IPS DF 4.7 (cell line): ENCODE measurements at regions not wholly inside any gene's neighbourhood (a gene's known extent, or its start where the extent isn't known, plus 50 kb on each side); places are given as distances from the start of the nearest gene placed in this dataset.
"Not testable (repeated sequence)": the region's sequence is repeated elsewhere in the genome, so short reads cannot be mapped to it uniquely, and the experiment has no call there.

Experiments
- DNase-seq: peaks from one replicate; pipeline ENCODE4 v3.0.0-alpha.2; 2013; ENCODE audit warnings: low spot score; ENCODE audit errors: extremely low read depth

DNA sequence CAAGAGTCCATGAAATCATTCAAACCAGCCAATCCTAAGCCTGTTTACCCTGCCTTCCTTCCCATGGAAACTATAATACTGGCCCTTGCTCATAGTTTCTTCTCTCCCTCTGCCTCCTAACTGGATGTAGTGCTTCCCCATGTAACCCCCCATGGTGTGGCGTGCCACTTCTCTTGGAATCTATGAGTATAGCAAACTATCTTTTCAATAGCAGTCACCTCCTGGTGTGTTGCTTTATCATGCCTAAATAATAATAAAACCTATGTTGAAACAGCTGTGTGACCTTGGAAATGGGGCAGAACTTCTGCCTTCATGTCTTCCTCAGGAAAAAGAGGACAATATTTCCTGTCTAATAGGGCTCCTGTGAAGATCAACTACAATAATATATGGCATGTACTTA lies 234.8 kb upstream of the EDNRA start:
- no peak for DNase-seq

DNA sequence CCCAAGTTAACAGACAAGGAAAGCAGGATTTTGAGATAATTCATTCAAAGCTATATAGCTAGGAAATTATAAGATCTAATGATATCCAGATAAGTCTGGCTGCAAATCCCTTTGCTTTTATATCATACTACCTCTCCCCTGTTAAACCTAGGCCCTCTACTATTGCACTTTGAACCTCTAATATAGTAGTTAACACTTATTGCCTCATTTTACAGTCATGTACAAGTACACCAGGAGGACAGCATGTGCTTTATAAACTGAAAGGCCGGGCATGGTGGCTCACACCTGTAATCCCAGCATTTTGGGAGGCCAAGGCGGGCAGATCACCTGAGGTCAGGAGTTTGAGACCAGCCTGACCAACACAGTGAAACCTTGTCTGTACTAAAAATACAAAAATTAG lies 234.4 kb upstream of the EDNRA start:
- not testable (repeated sequence) for DNase-seq

DNA sequence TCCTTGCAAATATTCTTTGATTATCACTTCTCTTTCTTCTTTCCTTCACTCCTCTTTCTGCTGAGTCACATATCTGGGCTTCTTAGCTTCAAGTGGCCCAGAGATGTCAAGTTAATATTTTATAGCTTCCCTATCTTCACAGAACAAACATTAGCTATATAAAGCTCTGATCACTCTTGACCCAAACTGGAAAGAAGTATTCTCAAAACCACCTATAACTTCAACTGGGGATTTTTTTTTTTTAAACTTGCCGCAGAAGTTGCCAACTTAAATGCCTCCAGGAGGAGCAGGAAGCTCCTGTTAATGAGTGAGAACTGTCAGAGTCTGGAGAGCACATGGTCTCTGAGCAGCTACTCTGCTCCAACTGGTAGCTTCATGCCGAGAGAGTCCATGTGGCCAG lies 233.3 kb upstream of the EDNRA start:
- DNase-seq, result no peak

DNA sequence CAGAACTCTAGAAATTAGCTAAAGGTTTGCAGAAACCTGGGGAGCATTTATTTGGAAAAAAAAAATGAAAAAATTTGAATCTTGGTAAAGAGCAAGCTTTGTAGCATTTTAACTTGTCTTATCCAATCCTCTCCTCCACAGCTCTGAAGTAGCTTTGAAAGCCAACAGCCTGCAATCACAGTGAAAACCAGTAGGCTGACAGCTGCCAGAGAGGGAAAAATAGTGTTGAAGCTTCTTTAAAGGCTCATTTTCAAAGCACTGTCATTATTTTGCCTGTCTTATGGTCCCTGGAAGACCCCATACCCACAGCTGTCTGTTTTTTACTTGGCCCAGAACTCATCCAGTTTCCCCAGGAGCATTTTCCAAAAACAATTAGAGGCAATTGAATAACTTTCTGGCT lies 230.8 kb upstream of the EDNRA start:
- no peak for DNase-seq

DNA sequence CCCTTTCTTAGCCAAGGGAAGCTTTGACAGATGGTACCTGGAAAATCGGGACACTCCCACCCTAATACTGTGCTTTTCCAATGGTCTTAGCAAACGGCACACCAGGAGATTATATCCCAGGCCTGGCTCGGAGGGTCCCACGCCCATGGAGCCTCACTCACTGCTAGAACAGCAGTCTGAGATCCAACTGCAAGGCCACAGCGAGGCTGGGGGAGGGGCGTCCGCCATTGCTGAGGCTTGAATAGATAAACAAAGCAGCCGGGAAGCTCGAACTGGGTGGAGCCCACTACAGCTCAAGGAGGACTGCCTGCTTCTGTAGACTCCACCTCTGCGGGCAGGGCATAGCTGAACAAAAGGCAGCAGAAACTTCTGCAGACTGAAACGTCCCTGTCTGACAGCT lies 225.6 kb upstream of the EDNRA start:
- not testable (repeated sequence) for DNase-seq

- DNase-seq, result not testable (repeated sequence)
Measured at GRCh38 chr4:147259271-147259670, 221.6 kb upstream of the EDNRA start.

DNA sequence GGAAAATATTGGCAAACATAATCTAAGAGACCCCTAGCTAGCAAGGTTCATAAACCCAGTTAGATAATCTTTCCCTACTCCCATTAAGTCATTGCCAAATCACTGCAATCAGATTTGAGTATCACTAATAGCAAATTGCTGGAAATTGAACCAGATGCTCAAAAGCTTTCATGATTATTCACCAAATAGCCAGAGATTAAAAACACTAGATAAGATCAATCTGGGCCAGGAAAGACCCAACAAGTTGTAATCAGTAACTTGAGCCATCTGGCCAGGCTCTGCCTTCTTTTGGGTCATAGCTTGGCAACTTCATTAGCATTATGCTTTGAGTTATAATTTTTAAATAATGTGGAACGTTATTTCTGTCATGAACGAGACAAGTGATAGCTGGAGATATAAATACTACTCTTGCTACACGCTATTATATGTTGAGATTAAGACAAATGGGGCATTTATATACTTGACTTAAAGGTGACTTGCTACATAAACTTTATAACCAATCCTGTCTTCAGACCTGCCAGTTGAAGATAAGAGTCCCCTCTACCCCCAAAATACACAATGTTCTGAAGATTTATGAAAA lies 196.6 kb upstream of the EDNRA start:
- no peak for DNase-seq

DNA sequence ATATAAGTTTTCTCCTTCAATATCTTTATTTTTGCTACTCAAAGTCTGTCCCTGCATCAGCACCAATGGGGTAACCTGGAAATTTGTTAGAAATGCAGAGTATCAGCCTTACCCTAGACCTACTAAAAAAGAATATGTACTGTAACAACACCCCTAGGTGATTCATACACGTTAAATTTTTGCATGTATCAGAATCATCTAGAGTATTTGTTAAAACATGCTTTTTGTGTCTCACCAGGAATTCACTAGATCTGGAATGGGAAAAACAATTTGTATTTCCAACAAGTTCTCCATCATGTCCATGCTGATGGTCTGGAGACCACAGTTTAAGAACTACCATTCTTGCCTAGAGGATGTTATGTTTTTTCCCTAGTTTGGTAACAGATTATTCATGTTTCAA lies 196.0 kb upstream of the EDNRA start:
- no peak for DNase-seq

- no peak for DNase-seq
Measured at GRCh38 chr4:147285751-147286150, 195.1 kb upstream of the EDNRA start.

- no peak for DNase-seq
Measured at GRCh38 chr4:147286846-147287587, 193.9 kb upstream of the EDNRA start.

DNA sequence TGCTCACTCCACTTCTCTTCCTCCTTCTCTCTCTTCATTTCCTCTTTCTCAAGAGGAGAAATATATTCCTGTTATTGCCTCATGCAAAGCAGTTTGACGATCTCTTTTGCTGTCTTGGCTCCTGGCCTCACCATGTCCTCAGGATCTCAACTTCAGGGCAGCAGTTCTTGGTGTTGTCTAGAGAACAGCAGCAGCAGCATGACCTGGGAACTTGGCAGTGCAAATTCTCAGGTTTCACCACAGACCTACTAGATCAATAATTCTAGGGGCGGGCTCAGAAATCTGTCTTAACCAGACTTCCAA lies 193.4 kb upstream of the EDNRA start:
- DNase-seq, result no peak

DNA sequence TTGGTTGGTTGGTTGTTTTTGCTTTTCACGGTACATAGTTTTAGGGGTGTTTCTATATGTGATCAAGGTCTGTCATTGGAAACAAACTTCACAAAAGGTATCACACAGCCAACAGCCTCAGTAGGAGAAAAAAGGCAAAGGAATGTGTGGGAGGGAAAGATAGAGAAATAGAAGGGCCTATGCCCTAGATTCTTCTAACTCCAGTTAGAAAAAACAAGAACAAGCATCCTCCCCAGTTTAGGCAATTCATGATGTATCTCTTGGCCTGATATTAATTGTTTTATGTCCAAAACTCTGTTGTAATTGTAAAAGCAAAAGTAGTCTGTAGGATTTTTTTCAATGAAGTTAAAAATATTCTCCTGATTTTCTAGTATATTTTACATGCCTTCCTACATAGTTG lies 192.4 kb upstream of the EDNRA start:
- no peak for DNase-seq

GRCh38 chr4:147289181-147289580 lies 191.7 kb upstream of the EDNRA start:
- DNase-seq, result no peak

- DNase-seq, result not testable (repeated sequence)
Measured at GRCh38 chr4:147292604-147293313, 188.1 kb upstream of the EDNRA start.

GRCh38 chr4:147293314-147293677 lies 187.6 kb upstream of the EDNRA start:
- DNase-seq, result not testable (repeated sequence)

DNA sequence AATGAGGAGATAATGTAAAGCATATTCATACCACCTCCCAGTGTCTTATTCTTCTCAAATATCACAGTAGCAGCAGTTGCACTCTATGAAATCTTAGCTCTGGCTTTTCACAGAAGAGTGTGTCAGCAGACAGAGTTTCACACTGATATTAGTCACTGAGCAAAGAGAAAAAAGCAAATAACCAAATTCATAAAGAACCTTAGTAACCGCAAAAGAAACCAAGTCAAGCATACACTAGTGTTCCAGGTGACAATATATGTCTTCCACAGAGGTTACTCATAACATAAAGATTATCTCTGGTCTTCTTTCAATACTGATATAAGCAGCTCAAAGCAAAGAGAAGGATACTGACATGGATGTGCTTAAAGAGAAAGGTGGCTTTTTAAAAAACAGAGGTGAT lies 181.7 kb upstream of the EDNRA start:
- DNase-seq, result no peak

DNA sequence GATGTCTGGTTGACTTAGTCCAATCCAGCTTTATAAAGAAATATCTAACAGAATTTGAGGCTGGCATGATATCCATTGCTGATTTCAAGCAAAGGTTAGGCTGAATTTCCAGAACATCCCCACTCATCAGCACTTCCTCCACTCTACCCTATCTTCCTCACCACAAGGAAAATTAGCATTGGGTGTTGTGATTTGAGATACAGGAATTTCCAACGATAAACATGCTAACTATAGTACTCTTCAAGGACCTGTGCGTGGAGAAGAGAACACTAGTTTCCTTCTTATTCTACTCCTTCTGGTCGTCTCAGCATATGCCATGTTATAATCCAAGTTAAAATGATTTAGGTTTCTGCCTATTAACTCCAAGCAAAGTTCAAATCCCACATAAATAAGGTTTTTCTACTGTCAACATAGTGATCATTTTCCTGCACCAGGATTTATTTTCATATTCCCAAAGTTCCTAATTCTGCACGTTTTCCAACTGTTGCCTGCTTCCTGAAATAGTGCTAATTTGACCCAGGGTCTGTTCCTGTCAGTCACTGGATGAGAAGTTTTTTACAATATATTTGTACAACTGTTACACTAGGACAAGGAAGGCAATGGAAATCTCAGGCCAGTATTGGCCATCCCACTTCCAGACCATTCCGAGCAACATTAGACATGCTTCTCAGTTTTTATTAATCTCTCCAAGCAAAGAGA lies 177.6 kb upstream of the EDNRA start:
- no peak for DNase-seq

DNA sequence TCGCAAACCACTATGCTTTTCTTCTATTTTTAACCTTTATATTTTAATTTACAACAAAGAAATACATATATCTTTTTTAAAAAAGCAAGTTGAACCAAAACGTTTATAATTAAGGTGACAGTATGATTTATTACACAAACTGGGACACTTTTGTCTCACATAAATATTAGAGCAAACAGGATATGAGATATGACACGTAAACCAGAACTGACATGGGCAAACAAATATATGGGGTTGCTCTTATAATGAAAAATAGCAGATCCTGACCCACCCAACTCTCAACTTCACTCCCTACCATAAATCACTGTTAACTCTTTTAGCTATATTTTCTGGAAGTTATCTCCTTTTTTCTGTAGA lies 177.0 kb upstream of the EDNRA start:
- DNase-seq, result no peak

DNA sequence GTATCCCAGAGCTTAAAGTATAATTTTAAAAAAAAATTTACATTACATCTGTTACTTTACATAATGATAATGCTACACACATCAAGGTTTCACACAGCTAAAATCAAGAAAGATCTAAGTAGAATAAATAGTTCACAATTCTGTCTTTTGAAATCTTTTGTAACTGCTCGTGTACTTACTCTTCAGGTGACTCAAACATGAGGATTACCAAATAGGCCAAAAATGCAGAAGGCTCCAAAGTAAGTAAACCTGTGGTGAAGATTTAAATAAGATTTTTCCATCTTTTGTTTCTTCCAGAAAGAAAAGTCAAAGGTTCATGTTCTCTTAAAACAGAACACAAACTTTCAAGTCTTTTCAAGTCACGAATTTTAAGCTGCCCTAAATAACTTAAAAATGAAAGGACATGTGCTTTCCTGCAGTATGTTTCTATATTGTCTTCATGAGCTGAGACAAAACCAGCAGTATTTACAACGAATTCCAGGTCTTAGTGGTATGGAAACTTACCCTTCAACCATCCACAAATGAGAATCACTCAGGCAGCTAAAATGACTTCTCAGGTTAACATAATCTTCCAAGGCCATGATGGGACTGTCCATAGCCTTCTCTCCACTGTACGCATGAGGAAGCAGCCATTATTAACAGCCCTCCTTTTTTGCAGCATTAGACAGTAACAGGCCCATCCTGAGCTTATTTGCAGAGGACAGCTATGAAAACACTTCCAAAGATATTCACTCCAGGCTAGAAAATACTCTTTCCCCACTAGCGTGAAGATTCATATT lies 172.8 kb upstream of the EDNRA start:
- no peak for DNase-seq

DNA sequence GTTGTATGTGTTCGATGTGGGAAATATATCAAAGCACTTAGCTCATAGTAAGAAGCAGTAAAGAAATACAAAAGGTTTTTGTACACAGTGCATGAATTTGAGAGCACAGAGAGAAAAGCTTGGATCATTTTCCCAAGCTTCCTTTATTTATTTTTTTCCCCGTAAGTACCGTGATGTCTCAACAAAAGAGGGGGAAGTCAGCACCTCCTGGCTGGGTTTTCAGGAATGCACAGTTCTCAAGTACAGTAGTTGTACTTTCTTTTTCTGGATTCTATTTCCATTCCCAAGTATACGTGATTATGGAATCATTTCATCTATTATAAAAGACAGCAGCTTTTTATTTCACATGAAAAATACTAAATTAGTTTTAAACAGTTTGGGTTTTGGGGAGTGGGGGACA lies 171.5 kb upstream of the EDNRA start:
- DNase-seq, result no peak

- DNase-seq, result no peak
Measured at GRCh38 chr4:147310312-147310711, 170.6 kb upstream of the EDNRA start.

DNA sequence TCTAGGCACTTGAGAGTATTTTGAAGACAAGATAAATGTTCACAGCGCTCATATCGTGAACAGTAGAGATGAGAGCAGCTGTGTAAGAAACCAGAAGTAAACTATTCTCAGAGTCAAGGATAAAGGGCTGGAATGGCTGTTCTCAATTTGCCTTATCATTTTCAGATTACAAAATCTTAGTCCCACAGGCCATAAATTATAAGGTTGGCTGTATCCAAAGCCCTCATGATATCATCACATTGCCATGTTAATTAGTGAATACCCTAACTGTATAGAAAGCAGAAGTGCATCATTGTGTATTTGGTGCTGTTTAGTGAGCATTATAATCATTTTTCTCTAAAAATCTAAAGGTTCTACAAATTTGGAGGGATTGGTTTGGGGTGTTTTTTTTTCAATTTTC lies 168.9 kb upstream of the EDNRA start:
- no peak for DNase-seq
